ENCODE measurements at regions not wholly inside any gene's neighbourhood (a gene's known extent, or its start where the extent isn't known, plus 50 kb on each side); places are given as distances from the start of the nearest gene placed in this dataset.

- Histone ChIP-seq H4K20me1 (ENCODE audit: control insufficient read depth, extremely low read depth, insufficient read depth, low read length) (no peaks in the 10 kb centered on the region), H3K36me3 (ENCODE audit: control insufficient read depth, insufficient read depth, low read length) (no peaks in the 10 kb centered on the region), H3K9ac (ENCODE audit: insufficient read depth, low read length) (no peak overlapping the region), H3K4me2 (ENCODE audit: extremely low read depth, insufficient read depth, low read length) (no peak overlapping the region), H3K79me2 (ENCODE audit: control insufficient read depth, insufficient read depth, low read length) (no peaks in the 10 kb centered on the region), H3K27ac (ENCODE audit: insufficient read depth, low read length) (no peak overlapping the region), H2AFZ (ENCODE audit: low read length) (no peak overlapping the region), H3K4me3 (replicated peaks in 1 of 4; ENCODE audit: control extremely low read depth in 1 of 4, insufficient read depth in 1 of 4, low read depth in 3 of 4, low read length in 4 of 4) (no peak overlapping the region), H3K4me1 (ENCODE audit: control insufficient read depth, extremely low read depth, insufficient read depth, low read length) (no peaks in the 10 kb centered on the region), H3K27me3 (ENCODE audit: control insufficient read depth, insufficient read depth, low read length) (peaks cover 2% of the 10 kb centered on the region), H3K9me3 (ENCODE audit: control insufficient read depth, insufficient read depth, low read depth, low read length) (no peaks in the 10 kb centered on the region)
- no peak for DNase-seq (ENCODE audit: low read depth in 2 of 2)
- no peak for TF ChIP-seq EZH2 (IDR thresholded peaks at IDR 0.05; ENCODE audit: low read length, missing control alignments)
- no peak for TF ChIP-seq CTCF (conservative IDR thresholded peaks at IDR 0.05 in 1 of 2, IDR thresholded peaks at IDR 0.05 in 1 of 2; ENCODE audit: low read depth in 1 of 2, low read length in 2 of 2)
Measured at GRCh38 chr10:76681153-76681552, 956.5 kb downstream of the KCNMA1 start.

- Histone ChIP-seq H3K27ac (ENCODE audit: insufficient read depth, low read length) (no peak overlapping the region), H3K4me3 (replicated peaks in 1 of 4; ENCODE audit: control extremely low read depth in 1 of 4, insufficient read depth in 1 of 4, low read depth in 3 of 4, low read length in 4 of 4) (no peak overlapping the region), H3K9me3 (ENCODE audit: control insufficient read depth, insufficient read depth, low read depth, low read length) (no peaks in the 10 kb centered on the region), H2AFZ (ENCODE audit: low read length) (no peak overlapping the region), H3K4me2 (ENCODE audit: extremely low read depth, insufficient read depth, low read length) (no peak overlapping the region), H3K4me1 (ENCODE audit: control insufficient read depth, extremely low read depth, insufficient read depth, low read length) (no peaks in the 10 kb centered on the region), H3K79me2 (ENCODE audit: control insufficient read depth, insufficient read depth, low read length) (no peaks in the 10 kb centered on the region), H4K20me1 (ENCODE audit: control insufficient read depth, extremely low read depth, insufficient read depth, low read length) (no peaks in the 10 kb centered on the region), H3K27me3 (ENCODE audit: control insufficient read depth, insufficient read depth, low read length) (peaks cover 2% of the 10 kb centered on the region), H3K9ac (ENCODE audit: insufficient read depth, low read length) (no peak overlapping the region), H3K36me3 (ENCODE audit: control insufficient read depth, insufficient read depth, low read length) (no peaks in the 10 kb centered on the region)
- TF ChIP-seq EZH2 (IDR thresholded peaks at IDR 0.05; ENCODE audit: low read length, missing control alignments) (no peak), CTCF (conservative IDR thresholded peaks at IDR 0.05 in 1 of 2, IDR thresholded peaks at IDR 0.05 in 1 of 2; ENCODE audit: low read depth in 1 of 2, low read length in 2 of 2) (no peak)
- DNase-seq (ENCODE audit: low read depth in 2 of 2), result no peak
Measured at GRCh38 chr10:76679030-76679429, 958.6 kb downstream of the KCNMA1 start.

GRCh38 chr10:76675951-76676587 lies 961.5 kb downstream of the KCNMA1 start:
- H2AFZ ChIP-seq (ENCODE audit: low read length), result no peak overlapping the region
- no peak overlapping the region for H3K4me3 ChIP-seq (replicated peaks in 1 of 4; ENCODE audit: control extremely low read depth in 1 of 4, insufficient read depth in 1 of 4, low read depth in 3 of 4, low read length in 4 of 4)
- H3K27ac ChIP-seq (ENCODE audit: insufficient read depth, low read length), result no peak overlapping the region
- peaks cover 2% of the 10 kb centered on the region for H3K27me3 ChIP-seq (ENCODE audit: control insufficient read depth, insufficient read depth, low read length)
- H3K9ac ChIP-seq (ENCODE audit: insufficient read depth, low read length), result no peak overlapping the region
- DNase-seq (ENCODE audit: low read depth in 2 of 2), result peak; percentile 45 to 65
- no peaks in the 10 kb centered on the region for H3K4me1 ChIP-seq (ENCODE audit: control insufficient read depth, extremely low read depth, insufficient read depth, low read length)
- H3K4me2 ChIP-seq (ENCODE audit: extremely low read depth, insufficient read depth, low read length), result no peak overlapping the region
- H4K20me1 ChIP-seq (ENCODE audit: control insufficient read depth, extremely low read depth, insufficient read depth, low read length), result no peaks in the 10 kb centered on the region
- H3K9me3 ChIP-seq (ENCODE audit: control insufficient read depth, insufficient read depth, low read depth, low read length), result no peaks in the 10 kb centered on the region
- H3K36me3 ChIP-seq (ENCODE audit: control insufficient read depth, insufficient read depth, low read length), result no peaks in the 10 kb centered on the region
- H3K79me2 ChIP-seq (ENCODE audit: control insufficient read depth, insufficient read depth, low read length), result no peaks in the 10 kb centered on the region
- TF ChIP-seq CTCF (conservative IDR thresholded peaks at IDR 0.05 in 1 of 2, IDR thresholded peaks at IDR 0.05 in 1 of 2; ENCODE audit: low read depth in 1 of 2, low read length in 2 of 2) (no peak), EZH2 (IDR thresholded peaks at IDR 0.05; ENCODE audit: low read length, missing control alignments) (no peak)
